ENCODE measurements at regions not wholly inside any gene's neighbourhood (a gene's known extent, or its start where the extent isn't known, plus 50 kb on each side); places are given as distances from the start of the nearest gene placed in this dataset.
"Not testable (repeated sequence)": the region's sequence is repeated elsewhere in the genome, so short reads cannot be mapped to it uniquely, and the experiment has no call there.

GRCh38 chr22:25494774-25495173, 69.7 kb upstream of the GRK3 start:
- no peak for ATAC-seq

GRCh38 chr22:25495285-25495684, 69.2 kb upstream of the GRK3 start:
- no peak overlapping the region for H3K27ac ChIP-seq
- intact Hi-C loops (cut with DNase I) = no loop called here
- TF ChIP-seq CTCF (IDR thresholded peaks at IDR 0.05) = no peak

More at GRCh38 chr22:25494774-25495173, 69.7 kb upstream of the GRK3 start:
- DNase-seq = no peak
- no peak for TF ChIP-seq CTCF (IDR thresholded peaks at IDR 0.05)
- no peaks in the 10 kb centered on the region for H3K27me3 ChIP-seq
- H3K4me3 ChIP-seq = no peak overlapping the region
- H3K9me3 ChIP-seq = no peaks in the 10 kb centered on the region
- no peaks in the 10 kb centered on the region for H3K36me3 ChIP-seq
- no peaks in the 10 kb centered on the region for H3K4me1 ChIP-seq
- no peak overlapping the region for H3K27ac ChIP-seq
- intact Hi-C loops (cut with DNase I) = no loop called here

GRCh38 chr22:25496396-25497064, 67.9 kb upstream of the GRK3 start:
- no peak overlapping the region for H3K4me3 ChIP-seq
- TF ChIP-seq CTCF (IDR thresholded peaks at IDR 0.05) = no peak
- no peaks in the 10 kb centered on the region for H3K36me3 ChIP-seq
- no peaks in the 10 kb centered on the region for H3K4me1 ChIP-seq
- no peaks in the 10 kb centered on the region for H3K9me3 ChIP-seq
- H3K27ac ChIP-seq = no peak overlapping the region
- ATAC-seq (no peak), DNase-seq (no peak)
- intact Hi-C loops (cut with DNase I) = no loop called here
- no peaks in the 10 kb centered on the region for H3K27me3 ChIP-seq

More at GRCh38 chr22:25495285-25495684, 69.2 kb upstream of the GRK3 start:
- DNase-seq = no peak
- no peak overlapping the region for H3K4me3 ChIP-seq
- no peaks in the 10 kb centered on the region for H3K9me3 ChIP-seq
- no peaks in the 10 kb centered on the region for H3K27me3 ChIP-seq
- no peak for ATAC-seq
- no peaks in the 10 kb centered on the region for H3K4me1 ChIP-seq
- H3K36me3 ChIP-seq = no peaks in the 10 kb centered on the region

GRCh38 chr22:25497181-25497641, 67.3 kb upstream of the GRK3 start:
- H3K9me3 ChIP-seq = no peaks in the 10 kb centered on the region
- no peak overlapping the region for H3K4me3 ChIP-seq
- no peak for TF ChIP-seq CTCF (IDR thresholded peaks at IDR 0.05)
- H3K36me3 ChIP-seq = no peaks in the 10 kb centered on the region
- ATAC-seq = no peak
- intact Hi-C loops (cut with DNase I) = no loop called here
- H3K27me3 ChIP-seq = no peaks in the 10 kb centered on the region
- no peak for DNase-seq
- no peak overlapping the region for H3K27ac ChIP-seq
- no peaks in the 10 kb centered on the region for H3K4me1 ChIP-seq

GRCh38 chr22:25497716-25498115, 66.8 kb upstream of the GRK3 start:
- H3K27me3 ChIP-seq = no peaks in the 10 kb centered on the region
- DNase-seq (no peak), ATAC-seq (no peak)
- no peaks in the 10 kb centered on the region for H3K9me3 ChIP-seq
- H3K27ac ChIP-seq = no peak overlapping the region
- H3K36me3 ChIP-seq = no peaks in the 10 kb centered on the region
- no peaks in the 10 kb centered on the region for H3K4me1 ChIP-seq
- H3K4me3 ChIP-seq = no peak overlapping the region
- no peak for TF ChIP-seq CTCF (IDR thresholded peaks at IDR 0.05)
- intact Hi-C loops (cut with DNase I) = no loop called here

- ATAC-seq; intact Hi-C loops (cut with DNase I); H3K36me3 ChIP-seq; H3K9me3 ChIP-seq; H3K4me1 ChIP-seq; DNase-seq; H3K27me3 ChIP-seq; H3K27ac ChIP-seq; H3K4me3 ChIP-seq: not testable (repeated sequence)
Observed at GRCh38 chr22:25500671-25501070, 63.8 kb upstream of the GRK3 start.

- H3K27ac ChIP-seq; ATAC-seq; DNase-seq; H3K36me3 ChIP-seq; H3K27me3 ChIP-seq; H3K4me1 ChIP-seq; H3K9me3 ChIP-seq; intact Hi-C loops (cut with DNase I); H3K4me3 ChIP-seq: not testable (repeated sequence)
Observed at GRCh38 chr22:25504017-25504416, 60.5 kb upstream of the GRK3 start.
